ENCODE measurements at regions not wholly inside any gene's neighbourhood (a gene's known extent, or its start where the extent isn't known, plus 50 kb on each side); places are given as distances from the start of the nearest gene placed in this dataset.
"Not testable (repeated sequence)": the region's sequence is repeated elsewhere in the genome, so short reads cannot be mapped to it uniquely, and the experiment has no call there.

DNA sequence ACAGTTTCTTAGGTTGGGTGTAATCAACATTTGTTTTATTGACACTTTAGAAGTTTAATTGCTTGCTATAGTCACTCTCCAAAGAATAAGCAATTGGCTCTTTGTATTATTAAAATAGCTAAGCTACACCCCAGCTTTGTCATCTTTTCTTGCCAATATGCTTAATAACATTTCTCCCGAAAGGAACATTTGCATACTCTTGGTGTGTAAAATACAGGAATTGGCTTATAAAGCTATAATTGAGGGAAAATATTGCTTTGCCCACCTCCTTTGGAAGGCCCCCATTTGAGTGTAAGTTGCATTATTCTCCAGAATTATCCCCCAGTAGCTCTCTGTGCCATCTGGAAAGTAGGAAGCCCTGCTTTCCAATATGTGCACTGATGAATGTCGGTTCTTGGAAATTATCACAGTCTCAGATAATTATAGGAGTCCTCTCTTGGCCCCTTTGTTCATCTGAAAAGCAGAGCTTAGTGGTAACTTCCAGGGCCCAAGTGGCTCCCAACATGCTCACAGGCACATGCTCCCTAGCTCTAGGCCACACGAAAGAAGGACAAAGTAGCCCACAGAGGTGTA is 92.4 kb upstream of the B3GAT2 start:
- no peak for DNase-seq (ENCODE audit: low read depth in 3 of 3, low spot score in 2 of 3)

DNA sequence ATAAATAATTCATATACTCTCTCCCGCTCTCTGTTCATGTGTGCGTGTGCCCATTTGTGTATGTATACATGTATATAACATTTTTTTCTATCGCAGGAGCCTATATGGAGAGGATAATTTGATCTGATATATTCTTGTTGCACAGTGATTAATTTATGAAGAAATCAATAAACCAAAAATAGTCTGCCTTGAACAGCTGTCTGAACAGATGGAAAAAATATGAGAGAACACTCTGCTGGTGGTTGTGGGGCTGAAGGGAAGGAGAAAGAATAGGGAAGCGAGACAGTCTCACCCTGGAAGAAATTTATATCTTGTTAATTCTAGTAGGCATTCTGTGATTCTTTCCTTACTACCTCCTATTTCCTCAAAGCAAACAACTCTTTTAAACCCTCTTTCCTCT is 96.6 kb upstream of the B3GAT2 start:
- DNase-seq (ENCODE audit: low read depth in 3 of 3, low spot score in 2 of 3): no peak

DNA sequence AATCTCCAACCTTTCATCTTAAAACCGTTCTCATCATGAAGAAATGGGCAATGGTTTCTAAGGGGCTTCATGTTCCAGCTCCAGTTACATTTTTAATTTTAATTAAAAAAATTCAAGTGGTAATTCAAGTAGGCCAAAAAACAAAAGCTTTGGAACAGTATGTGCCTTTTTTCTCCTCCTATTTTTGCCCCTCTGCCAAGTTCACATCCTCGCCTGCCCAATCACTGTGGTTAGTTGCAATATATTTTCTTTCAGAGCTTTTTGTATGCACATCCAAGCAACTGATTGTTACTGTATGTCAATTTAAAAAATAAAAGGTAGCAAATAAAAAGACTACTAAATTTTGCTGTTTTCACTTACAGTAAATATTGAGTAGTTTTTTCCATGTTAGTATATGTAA is 99.8 kb upstream of the B3GAT2 start:
- no peak for DNase-seq (ENCODE audit: low read depth in 3 of 3, low spot score in 2 of 3)

DNA sequence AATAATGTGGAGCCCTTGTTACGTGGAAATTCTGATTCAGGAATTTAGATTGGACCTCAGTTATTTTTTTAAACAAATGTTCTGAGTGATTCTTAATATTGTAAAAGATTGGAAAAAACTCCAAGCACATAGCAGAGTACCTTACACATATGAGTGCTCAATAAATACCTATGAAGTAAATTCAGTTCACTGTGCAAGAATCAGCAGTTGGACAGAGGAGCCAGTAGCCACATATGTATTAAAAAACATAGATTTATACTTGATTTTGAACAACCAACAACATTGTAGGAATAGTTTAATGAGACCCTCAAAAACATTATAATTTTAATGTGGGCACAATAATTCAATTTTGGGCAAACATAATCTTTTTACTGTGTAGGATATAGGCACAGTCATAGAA is 109.3 kb upstream of the B3GAT2 start:
- no peak for DNase-seq (ENCODE audit: low read depth in 3 of 3, low spot score in 2 of 3)

DNA sequence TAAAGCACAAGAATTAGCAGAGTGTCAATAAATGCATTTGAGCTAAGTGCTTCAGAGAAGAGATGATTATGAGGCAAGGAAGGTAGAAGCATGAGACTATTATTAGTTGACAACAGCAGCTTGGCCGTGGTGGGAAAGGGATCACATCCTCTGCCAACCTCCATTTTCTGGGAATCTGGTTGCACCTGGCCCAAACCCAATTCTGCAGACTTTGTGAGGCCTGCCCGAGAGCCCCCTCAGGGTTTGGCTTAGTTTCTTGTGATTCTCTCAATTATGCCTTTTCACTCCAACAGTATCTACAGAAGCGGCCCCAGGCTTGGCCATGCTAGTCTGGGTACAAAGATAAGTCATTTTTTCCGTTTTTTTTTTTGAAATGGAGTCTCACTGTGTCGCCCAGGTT is 111.0 kb upstream of the B3GAT2 start:
- DNase-seq (ENCODE audit: low read depth in 3 of 3, low spot score in 2 of 3): no peak

DNA sequence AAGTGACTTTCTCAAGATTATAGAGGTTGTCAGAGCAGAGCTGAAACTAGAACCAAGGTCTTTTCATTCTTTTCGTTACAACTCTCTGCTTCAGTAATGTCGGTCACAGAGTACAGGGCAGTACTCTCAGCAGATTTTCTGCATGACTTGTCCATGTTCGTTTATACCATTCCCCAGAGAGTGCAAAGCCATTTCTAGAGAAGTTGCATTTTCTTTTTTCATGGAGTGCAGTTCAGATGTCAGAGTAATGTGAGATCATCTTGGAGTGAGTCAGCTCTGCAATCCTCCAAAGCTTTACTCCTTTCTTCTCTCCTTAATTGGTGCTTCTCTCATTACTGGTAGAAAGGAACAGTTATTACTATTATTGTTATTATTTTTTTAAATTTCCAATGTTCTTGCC is 115.6 kb upstream of the B3GAT2 start:
- no peak for DNase-seq (ENCODE audit: low read depth in 3 of 3, low spot score in 2 of 3)

DNA sequence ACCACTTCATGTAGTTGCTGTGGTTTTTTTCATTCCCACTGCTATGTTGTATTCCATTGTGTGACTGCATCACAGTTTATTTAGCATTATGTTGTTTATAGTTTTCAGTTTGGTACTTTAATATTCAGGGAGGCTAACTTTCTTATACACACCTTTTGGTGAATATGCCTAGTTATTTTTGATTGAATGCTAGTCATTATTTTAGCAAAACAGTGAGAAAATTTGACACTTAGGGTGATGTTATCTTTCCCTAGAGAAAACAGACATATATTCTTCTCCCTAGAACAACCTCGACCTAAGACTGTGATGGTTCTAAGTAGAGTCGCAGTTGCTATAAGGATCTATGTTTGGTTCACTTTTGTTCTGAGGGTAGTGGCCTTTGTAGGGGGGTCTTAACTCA is 120.8 kb upstream of the B3GAT2 start:
- no peak for DNase-seq (ENCODE audit: low read depth in 3 of 3, low spot score in 2 of 3)

DNA sequence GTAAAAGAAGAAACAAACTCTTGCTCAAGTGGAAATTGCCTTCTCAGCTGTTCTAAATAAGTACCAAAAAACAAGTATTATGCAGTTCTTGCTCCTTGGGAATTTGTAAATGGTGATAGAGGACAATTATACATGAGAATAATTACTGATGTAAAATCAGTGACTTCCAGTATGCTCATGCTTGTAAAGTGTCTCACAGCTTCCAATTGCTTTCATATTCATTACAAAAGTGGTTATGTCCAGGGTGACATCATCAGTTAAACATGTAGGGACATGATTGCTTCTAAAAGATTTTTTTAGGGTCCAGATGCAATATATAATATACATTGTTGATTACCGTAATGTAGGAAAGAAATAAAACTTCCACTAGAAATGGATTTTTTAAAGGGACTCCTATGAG is 122.8 kb upstream of the B3GAT2 start:
- DNase-seq (ENCODE audit: low read depth in 3 of 3, low spot score in 2 of 3): no peak

DNA sequence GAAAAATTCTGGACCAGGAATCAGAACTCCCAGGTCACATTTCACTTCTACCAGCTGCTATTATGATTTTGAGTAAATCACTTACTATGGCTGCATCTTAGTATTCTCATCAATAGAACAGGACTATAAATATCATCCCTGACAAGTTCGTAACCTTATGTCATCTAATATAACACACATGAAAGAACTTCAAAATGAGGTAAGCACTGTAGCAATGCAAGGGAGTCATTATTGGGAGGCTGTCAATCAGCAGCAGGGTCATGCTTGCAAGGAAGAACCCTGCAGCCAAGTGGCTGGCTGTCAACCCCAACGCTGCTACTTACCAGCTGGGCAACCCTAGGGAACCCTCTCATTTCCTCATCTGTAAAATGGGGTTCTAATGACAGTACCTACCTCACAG is 123.3 kb upstream of the B3GAT2 start:
- no peak for DNase-seq (ENCODE audit: low read depth in 3 of 3, low spot score in 2 of 3)

DNA sequence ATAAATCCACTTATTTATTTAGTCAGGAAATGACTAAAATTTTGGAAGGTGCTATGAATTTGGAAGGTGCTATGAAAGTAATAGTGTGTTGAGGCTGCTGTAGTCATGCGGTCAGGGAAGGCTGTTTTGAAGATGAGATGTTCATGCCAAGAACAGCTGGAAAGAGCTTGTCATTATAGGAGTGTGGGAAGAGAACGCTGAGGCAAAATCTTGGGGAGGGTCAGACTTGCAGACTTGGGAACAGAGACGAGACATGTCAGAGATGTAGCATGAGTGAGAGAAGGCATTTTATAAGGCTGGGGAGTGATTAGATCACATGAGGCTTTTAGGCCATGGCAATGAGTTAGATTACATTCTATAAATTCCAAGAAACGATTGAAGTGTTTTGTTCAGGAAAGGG is 124.0 kb upstream of the B3GAT2 start:
- DNase-seq (ENCODE audit: low read depth in 3 of 3, low spot score in 2 of 3): no peak

DNA sequence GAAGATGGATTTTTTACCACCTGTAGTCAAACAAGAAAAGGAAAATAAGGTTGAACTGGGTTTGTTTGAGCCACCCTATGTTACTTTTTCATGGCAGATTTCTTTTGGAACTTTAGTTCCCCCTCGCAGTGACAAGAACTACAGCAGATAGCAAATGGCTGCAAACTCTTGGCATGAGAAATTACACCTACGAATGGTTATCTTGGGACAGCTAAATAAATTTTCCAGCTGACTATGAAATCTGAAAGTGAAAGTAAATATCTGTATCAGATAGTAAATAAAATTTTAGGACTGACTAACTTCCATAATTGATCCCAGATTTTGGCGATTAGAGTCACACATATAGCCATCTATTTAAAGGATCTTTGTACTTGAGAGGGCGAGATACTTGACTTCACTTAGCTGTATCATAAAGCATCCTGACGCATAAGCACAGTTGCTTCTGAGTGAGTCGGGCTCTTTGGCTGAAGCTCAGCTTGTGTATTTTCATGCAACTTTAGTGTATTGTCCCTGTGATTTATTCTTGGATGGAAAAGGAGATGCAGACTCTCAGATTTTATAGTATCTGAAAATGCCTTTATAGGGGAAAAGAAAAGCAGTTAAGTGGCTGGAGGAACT is 125.3 kb upstream of the B3GAT2 start:
- DNase-seq (ENCODE audit: low read depth in 3 of 3, low spot score in 2 of 3): no peak

DNA sequence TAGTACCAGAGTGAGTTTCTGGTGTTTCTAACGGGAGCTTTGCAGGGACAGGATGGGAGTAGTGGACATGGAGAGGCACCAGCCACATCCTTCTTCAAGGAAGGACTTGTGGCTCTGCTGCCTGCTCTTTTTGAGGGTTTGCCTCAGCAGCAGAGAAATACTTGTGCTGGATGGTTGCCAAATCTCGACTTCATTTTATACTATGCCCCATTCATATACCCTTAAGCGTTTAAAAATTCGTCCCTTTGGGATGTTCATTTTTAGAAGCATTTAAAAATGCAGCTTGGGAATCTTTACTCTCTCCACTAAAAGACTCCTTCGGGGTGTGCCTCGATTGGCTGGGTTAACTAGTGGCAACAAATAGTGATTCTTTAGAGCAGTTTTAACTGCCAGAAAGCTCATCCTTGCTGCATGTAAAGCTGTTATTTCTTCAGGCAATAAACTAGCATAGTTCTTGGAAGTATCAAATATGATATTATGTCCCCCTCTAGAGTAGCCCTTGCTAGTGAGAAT is 126.5 kb upstream of the B3GAT2 start:
- no peak for DNase-seq (ENCODE audit: low read depth in 3 of 3, low spot score in 2 of 3)

DNA sequence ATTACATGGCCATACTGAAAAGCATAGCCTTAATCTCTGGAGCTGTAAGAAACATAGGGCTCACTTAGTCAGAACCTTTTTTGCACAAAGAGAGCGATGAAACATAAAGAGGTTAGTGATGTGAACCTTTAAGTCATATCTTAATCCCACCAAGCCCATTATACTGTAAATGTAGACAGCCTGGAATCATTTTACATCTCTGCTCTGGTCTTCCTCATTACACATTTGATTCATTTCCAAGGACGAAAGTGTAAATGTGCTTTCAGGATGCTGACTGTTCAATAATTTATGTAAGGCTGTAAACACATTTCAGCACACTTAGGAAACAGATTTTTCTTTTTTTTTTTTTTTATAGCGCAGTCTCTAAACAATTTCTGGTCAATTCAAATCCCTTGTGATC is 131.3 kb upstream of the B3GAT2 start:
- no peak for DNase-seq (ENCODE audit: low read depth in 3 of 3, low spot score in 2 of 3)

DNA sequence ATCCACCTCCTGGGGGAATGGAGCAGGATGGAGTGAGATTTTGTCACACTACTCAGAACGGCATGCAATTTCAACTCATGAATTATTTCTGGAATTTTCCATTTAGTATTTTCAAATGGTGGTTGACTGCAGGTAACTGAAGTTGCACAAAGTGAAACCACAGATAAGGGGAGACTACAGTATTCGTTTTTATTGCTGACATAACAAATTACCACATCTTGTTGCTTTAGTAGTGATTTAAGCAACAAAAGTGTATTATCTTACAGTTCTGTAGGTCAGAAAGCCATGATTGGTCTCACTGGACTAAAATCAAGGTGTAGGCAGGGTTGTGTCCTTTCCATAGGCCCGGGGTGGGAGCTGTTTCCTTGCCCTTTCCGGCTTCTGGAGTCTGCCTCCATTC is 133.4 kb upstream of the B3GAT2 start:
- no peak for DNase-seq (ENCODE audit: low read depth in 3 of 3, low spot score in 2 of 3)

DNA sequence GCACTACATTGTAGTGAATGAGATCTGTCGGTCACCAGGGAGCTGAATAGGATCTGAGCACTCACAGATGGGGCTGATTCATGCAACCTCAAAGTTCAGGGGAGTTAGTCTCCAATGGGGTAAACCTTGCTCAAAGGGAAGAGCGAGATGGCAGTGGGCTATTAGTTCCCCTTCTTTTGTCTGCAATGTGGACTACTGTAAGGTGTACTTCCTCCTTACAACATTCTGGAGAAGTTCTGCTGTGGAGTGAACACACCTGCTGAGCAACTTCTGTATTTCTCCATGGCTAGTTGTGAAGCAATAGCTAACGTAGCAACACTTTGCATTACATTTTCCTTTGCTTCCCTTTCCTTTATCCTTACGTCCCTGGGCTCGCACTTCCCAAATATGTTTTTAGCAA is 134.3 kb upstream of the B3GAT2 start:
- DNase-seq (ENCODE audit: low read depth in 3 of 3, low spot score in 2 of 3): no peak

DNA sequence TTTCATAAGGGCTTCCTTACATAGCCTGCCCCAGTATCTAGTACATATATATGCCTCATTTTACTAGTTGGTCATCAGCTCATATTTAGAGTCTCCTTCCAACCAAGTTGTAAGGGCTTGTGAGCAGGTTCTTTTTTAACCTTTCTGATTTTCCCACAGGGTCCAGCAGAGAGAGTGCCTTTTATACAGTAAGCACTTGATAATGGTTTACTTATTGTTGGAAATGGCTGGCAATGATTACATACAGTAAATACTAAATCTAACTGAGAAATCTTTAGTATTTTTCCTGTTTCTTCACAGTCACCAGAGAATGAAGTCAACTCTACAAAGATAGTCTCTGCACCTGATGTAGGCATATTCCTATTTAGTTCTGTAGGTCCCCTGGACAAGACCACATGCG is 135.1 kb upstream of the B3GAT2 start:
- no peak for DNase-seq (ENCODE audit: low read depth in 3 of 3, low spot score in 2 of 3)

DNA sequence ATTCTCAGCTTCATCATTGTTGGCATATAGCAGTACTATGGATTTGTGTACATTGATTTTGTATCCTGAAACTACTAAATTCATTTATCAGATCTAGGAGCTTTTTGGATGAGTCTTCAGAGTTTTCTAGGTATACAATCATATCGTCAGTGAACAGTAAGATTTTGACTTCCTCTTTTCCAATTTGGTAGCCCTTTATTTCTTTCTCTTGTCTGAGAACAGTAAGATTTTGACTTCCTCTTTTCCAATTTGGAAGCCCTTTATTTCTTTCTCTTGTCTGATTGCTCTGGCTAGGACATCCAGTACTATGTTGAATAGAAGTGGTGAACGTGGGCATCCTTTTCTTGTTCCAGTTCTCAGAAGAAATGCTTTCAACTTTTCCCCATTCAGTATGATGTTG is 140.4 kb upstream of the B3GAT2 start:
- DNase-seq (ENCODE audit: low read depth in 3 of 3, low spot score in 2 of 3): not testable (repeated sequence)

DNA sequence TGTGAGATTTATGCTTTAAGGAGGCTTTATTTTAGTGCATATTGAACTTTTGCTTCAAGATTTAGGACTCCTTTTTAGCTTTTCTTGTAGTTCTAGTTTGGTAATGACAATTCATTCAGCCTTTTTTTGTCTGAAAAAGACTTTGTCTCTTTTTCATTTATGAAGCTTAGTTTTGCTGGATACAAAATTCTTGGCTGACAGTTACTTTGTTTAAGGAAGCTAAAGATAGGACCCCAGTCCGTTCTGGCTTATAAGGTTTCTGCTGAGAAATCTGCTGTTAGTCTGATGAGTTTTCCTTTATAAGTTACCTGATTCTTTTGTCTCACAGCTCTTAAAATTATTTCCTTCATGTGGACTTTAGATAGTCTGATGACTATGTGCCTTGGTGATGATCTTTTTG is 142.8 kb upstream of the B3GAT2 start:
- no peak for DNase-seq (ENCODE audit: low read depth in 3 of 3, low spot score in 2 of 3)

DNA sequence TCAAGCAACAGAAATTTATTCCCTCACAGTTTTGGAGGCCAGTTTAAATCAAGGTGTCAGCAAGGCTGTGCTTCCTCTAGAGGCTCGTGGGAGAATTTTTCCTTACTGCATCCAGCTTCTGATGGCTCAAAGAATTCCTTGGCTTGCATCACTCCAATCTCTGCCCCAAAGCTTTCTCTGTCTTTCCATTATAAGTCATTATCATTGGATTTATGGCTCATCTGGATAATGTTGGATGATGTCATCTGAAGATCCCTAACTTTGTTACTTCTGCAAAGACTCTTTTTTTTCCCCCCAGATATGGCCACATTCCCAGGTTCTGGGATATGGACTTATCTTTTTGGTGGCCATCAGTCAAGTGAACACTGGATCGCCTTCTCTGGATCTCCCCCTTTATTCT is 146.3 kb upstream of the B3GAT2 start:
- DNase-seq (ENCODE audit: low read depth in 3 of 3, low spot score in 2 of 3): no peak

DNA sequence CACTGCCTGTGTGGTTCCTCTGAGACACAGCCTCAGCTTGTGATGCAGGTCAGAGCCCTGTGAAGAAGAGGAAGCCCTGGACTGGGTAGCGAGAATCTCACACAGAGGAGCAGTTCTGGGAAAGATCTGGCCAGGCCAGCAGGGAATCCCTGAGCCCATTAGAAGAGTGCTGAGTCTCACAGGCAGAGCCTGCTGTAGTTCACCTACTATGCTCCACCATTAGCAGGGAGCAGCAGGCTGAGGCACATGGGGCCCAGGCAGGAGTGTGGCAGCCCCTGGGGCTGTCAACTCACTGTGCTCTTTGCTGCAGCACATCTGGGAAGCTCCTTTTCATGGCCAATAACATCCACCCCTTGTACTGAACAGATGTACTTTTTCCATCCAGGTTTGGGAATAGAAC is 146.8 kb upstream of the B3GAT2 start:
- no peak for DNase-seq (ENCODE audit: low read depth in 3 of 3, low spot score in 2 of 3)

DNA sequence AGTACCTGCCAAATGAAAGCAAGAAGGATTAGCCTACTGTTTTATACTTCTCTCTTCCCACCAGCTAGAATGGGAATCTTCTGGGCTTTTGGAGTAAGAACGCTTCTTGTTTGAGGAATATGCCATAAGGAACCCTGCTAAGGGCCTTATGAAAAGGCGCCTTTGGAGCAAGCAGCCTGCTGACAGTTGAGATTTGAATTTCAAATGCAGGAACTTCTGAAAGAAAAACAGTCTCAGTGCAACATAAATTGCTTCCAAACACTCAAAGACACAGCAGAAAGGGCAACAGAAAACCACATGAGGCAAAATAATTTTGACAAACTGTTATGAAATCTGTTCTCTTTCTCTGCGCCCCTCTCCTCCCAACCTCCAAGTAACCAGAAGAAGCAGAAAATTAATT is 149.4 kb upstream of the B3GAT2 start:
- no peak for DNase-seq (ENCODE audit: low read depth in 3 of 3, low spot score in 2 of 3)

DNA sequence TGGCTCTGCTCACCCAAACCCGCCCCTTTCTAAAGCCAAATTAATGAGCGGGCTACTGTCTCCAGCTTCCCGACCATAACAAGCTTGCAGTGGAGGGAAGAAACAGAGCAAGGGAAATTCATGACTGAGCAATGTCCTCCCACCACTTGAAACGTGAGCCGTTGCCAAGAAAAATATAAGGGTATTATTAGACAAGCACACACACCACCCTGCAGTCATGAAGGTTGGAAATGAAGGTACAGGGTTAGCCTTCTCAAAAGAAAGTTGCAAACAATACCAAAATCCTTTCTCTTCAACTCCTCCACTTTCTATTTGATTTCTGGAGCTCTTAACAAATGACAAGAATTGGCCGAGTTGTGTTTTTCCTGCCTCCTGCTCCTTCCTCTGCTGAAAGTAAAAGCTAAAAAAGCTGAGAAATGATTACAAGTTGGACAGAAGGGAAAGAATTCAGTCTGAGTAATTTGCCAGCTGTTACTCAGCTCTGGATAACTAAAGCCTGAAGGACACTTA is 151.1 kb upstream of the B3GAT2 start:
- peak; percentile 47 to 60 (median 50) for DNase-seq (ENCODE audit: low read depth in 3 of 3, low spot score in 2 of 3)

DNA sequence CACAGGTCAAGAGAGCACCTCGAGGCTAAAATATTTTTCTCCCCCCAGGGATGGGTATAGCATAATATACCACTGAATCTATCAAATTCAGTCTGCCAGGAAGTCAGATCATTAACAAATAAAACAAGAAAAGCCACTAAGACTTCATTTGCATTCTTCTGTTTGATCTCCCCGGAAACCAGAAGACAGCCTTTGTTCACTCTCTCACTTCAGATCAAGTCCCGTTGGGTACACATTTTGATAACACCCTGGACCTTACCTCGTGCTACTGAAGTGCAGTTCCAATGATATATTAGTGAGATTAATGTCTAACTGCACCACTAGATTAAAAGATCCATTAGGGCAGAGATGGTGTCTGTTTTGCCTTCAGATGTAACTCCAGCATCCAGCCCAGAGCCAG is 157.7 kb upstream of the B3GAT2 start:
- no peak for DNase-seq (ENCODE audit: low read depth in 3 of 3, low spot score in 2 of 3)
